ENCODE measurements at regions not wholly inside any gene's neighbourhood (a gene's known extent, or its start where the extent isn't known, plus 50 kb on each side); places are given as distances from the start of the nearest gene placed in this dataset.

- no peak for TF ChIP-seq EZH2 (IDR thresholded peaks at IDR 0.05; ENCODE audit: borderline replicate concordance)
- TF ChIP-seq CTCF (IDR thresholded peaks at IDR 0.05; ENCODE audit: poor library complexity), result no peak
- TF ChIP-seq EZH2phosphoT487 (IDR thresholded peaks at IDR 0.05; ENCODE audit: low read depth, severe bottlenecking, unreplicated experiment), result no peak
These were observed 88.9 kb upstream of the ST6GAL2 start for GRCh38 chr2:106974891-106975290.

All from hepatocyte (in vitro differentiated cells).